Ecto neural progenitor cell (in vitro differentiated cells): ENCODE measurements at regions not wholly inside any gene's neighbourhood (a gene's known extent, or its start where the extent isn't known, plus 50 kb on each side); places are given as distances from the start of the nearest gene placed in this dataset.
"Not testable (repeated sequence)": the region's sequence is repeated elsewhere in the genome, so short reads cannot be mapped to it uniquely, and the experiment has no call there.

ENCODE experiments used
- DNase-seq: peaks from one replicate; pipeline ENCODE4 v3.0.0-alpha.2; 2018; ENCODE audit warnings: low spot score

- not testable (repeated sequence) for DNase-seq
Measured at GRCh38 chr14:86064595-86064994, 534.7 kb downstream of the FLRT2 start.

DNA sequence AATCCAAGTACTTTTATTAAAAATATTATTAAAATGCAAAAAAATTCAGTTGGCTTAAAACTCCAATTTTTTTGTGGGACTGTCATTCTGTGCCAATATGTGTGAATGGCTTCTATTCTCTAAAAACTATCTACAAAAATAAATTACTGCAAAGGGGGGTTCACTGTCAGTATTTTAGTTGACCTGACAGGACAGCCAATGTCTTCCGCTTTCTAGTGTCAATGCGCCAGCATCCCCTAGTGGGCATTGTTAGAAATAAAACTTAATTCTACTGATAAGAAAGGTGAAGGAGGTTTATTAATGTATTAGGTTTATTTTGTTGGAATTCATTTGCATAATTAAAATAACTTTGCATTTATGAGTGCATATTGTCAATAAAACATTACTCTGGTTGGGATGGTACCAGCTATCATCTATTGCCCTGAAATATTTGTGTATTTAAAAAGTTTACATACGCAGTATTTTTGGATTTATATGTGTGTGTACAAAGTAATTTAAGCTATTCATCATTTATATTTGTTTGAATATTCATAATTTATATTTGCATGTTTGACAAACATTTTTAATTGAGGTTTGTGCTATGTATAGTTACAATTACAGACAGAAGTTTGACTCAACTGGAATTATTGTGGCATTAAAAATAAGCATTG, 527.2 kb downstream of the FLRT2 start:
- no peak for DNase-seq

GRCh38 chr14:86055512-86056075, 525.6 kb downstream of the FLRT2 start:
- no peak for DNase-seq

- DNase-seq: no peak
Measured at GRCh38 chr14:86052868-86053267, 522.9 kb downstream of the FLRT2 start.

DNA sequence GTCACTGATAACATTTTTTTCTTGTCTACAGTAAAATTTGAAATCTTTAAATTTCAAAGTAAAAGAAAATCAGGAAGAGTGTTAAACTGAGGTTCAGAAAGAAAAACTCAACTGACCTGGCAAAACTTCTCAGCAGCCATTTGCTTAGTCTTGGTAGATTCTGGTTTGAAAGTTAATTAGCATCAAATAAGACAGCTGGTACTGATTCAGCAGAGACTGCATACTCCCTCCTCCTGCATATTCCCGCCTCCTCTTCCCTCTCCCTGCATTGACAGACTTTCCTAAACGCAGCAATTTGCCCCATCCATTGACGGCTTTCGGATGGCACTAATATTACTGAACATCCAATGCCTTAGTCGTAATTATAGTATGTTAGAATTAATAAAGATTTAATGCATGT, 520.8 kb downstream of the FLRT2 start:
- no peak for DNase-seq

GRCh38 chr14:86050072-86050683, 520.2 kb downstream of the FLRT2 start:
- no peak for DNase-seq

- no peak for DNase-seq
Measured at GRCh38 chr14:86039176-86039575, 509.2 kb downstream of the FLRT2 start.

- peak; percentile 65 for DNase-seq
Measured at GRCh38 chr14:86038387-86039042, 508.6 kb downstream of the FLRT2 start.

GRCh38 chr14:86035882-86036281, 505.9 kb downstream of the FLRT2 start:
- no peak for DNase-seq

DNA sequence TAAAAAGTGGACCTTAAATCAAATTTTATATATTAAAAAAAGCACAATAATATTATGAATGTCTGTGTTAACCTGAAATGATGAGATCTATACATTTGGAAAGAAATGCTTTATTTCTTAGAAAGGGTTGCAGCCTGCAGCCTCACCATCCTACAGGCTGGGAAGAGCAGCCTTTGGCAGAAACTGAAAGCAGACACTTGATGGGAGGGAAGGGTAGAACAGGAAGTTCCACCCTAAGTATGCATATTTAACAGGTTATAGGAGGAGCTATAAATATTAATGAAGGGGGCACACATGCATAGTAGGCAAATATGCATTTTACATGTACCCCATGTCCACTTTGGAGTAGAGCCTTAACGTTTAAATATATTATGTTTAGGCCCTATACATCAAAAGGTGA, 498.0 kb downstream of the FLRT2 start:
- no peak for DNase-seq

DNA sequence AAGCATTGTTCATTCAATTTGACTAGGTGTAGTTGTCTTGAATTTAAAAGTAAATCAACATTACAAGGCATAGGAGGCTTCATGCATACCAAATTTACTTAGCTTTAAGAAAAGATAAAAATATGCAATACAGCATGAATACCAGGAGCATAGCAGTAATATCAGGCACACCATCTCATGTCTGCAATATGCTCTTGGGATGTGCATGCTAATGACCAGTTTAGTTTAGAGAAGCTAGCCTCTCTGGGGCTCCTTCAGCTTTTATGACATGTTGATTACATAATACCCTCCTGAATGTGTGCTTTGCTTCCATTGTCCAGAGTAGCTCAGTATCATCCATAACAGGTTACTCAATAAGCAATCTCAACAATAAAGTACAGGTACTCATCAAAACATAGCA, 497.2 kb downstream of the FLRT2 start:
- no peak for DNase-seq

- DNase-seq: no peak
Measured at GRCh38 chr14:86022031-86022629, 492.2 kb downstream of the FLRT2 start.

DNA sequence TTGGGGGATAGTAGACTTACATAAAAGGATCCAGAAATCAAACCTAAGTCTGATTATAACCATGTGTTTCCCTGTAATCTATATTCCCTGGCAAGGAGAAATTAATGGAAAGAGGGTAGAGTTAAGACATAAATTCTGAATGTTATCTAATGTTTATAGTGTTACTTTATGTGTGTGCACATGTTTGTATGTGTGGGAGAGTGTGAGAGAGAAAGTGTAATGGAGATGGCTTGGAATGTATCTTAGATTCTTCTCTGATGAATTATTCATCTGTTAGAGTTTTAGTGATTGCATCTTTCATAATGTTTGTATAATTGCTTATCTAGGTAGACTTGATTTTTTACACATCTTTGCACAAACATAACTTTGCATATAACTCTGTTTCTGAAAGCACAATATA, 490.9 kb downstream of the FLRT2 start:
- no peak for DNase-seq

- DNase-seq: no peak
Measured at GRCh38 chr14:86015941-86016340, 486.0 kb downstream of the FLRT2 start.

DNA sequence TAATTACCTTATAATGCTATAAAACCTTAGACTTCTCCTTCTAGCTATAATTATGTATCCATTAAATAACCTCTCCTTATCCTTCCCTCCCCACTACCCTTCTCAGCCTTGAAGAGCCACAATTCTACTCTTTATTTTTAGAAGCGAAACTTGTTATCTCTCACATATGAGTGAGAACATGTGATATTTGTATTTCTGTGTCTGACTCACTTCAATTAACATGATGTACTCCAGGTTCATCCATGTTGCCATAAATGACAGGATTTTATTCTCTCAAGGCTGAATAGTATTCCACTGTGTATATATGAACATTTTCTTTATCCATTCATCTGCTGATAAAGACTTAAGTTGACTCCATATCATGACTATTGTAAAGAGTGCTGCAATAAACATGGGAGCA, 485.6 kb downstream of the FLRT2 start:
- DNase-seq: no peak

DNA sequence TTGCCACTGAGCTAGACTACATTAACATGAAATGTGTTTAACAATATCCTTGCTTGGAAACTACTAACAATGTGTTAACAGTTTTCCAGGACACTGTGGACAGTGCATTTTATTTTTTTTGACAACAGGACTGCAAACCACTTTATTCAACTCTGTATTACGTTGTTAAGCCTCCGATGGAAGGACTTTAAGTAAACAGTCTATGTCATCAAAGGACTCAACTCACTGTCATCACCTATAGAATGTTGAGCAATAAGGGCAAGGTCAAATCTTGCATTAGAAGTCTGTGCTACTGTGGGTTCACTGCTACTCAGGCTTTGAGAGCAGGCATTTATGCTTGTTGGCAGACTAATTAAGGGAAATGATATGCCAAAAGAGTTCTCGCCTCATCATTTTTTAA, 483.7 kb downstream of the FLRT2 start:
- no peak for DNase-seq

GRCh38 chr14:86012461-86012860, 482.5 kb downstream of the FLRT2 start:
- no peak for DNase-seq

DNA sequence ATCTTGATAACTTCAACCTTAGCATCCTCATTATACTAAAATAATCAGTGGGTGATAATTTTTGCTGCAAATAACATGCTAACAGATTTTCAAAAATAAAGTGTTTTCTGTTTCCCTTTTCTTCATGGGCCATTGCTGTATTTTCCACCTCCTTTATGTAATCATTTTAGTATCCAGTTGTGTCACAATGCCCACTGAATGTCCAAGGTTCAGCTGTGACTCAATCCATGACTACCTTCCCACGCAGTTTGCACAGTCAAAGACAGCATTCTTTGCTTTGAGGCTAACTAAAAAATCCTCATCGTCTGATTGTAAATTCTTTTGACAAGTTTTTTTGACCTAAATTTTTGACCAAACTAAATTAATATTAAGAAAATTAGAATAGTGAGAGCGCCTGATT, 474.1 kb downstream of the FLRT2 start:
- no peak for DNase-seq

GRCh38 chr14:85996551-85996950, 466.6 kb downstream of the FLRT2 start:
- DNase-seq: no peak

GRCh38 chr14:85991156-85991555, 461.2 kb downstream of the FLRT2 start:
- no peak for DNase-seq

GRCh38 chr14:85987907-85988306, 458.0 kb downstream of the FLRT2 start:
- DNase-seq: no peak

GRCh38 chr14:85987292-85987691, 457.3 kb downstream of the FLRT2 start:
- DNase-seq: no peak
